GM23248 (cell line): ENCODE measurements at regions not wholly inside any gene's neighbourhood (a gene's known extent, or its start where the extent isn't known, plus 50 kb on each side); places are given as distances from the start of the nearest gene placed in this dataset.

Source experiments
- DNase-seq: peaks from one replicate; pipeline ENCODE4 v3.0.0-alpha.2; 2015
- H2AFZ ChIP-seq: fragments of 200-600 bp; sonication (generic); 2 replicates; pipeline ENCODE4 v1.6.1; 2016; ENCODE audit warnings: antibody characterized with exemption
- H3F3A ChIP-seq: fragments of 200-600 bp; sonication (generic); 2 replicates; pipeline ENCODE4 v1.6.1; 2016; ENCODE audit warnings: mild to moderate bottlenecking, antibody characterized with exemption, mixed run types; ENCODE audit not compliant: insufficient read depth
- H3K27ac ChIP-seq: fragments of 200-600 bp; sonication (generic); 2 replicates; pipeline ENCODE4 v1.5.1; 2016; ENCODE audit warnings: mild to moderate bottlenecking
- H3K27me3 ChIP-seq: fragments of 200-600 bp; sonication (generic); replicated peaks from 2 replicates; pipeline ENCODE4 v1.6.1; 2016; ENCODE audit warnings: mild to moderate bottlenecking; ENCODE audit not compliant: insufficient read depth
- H3K36me3 ChIP-seq: fragments of 200-600 bp; sonication (generic); 2 replicates; pipeline ENCODE4 v1.6.1; 2016; ENCODE audit warnings: low read depth, mild to moderate bottlenecking
- H3K4me1 ChIP-seq: fragments of 200-600 bp; sonication (generic); 2 replicates; pipeline ENCODE4 v1.6.1; 2016; ENCODE audit warnings: mild to moderate bottlenecking; ENCODE audit not compliant: insufficient read depth
- H3K4me2 ChIP-seq: fragments of 200-600 bp; sonication (generic); one replicate; pipeline ENCODE4 v1.6.1; 2016; ENCODE audit warnings: mild to moderate bottlenecking; ENCODE audit not compliant: unreplicated experiment
- H3K4me3 ChIP-seq: fragments of 200-600 bp; sonication (generic); 2 replicates; pipeline ENCODE4 v1.5.1; 2016; ENCODE audit warnings: mild to moderate bottlenecking
- H3K79me2 ChIP-seq: fragments of 200-600 bp; sonication (generic); 2 replicates; pipeline ENCODE4 v1.6.1; 2016; ENCODE audit warnings: mild to moderate bottlenecking; ENCODE audit not compliant: insufficient read depth
- H3K9ac ChIP-seq: fragments of 200-600 bp; sonication (generic); 2 replicates; pipeline ENCODE4 v1.6.1; 2016; ENCODE audit warnings: mild to moderate bottlenecking
- H3K9me2 ChIP-seq: fragments of 200-600 bp; sonication (generic); 2 replicates; pipeline ENCODE4 v1.6.1; 2016; ENCODE audit warnings: mixed run types, mild to moderate bottlenecking, moderate library complexity; ENCODE audit not compliant: insufficient read depth
- H3K9me3 ChIP-seq: fragments of 200-600 bp; sonication (generic); one replicate; pipeline ENCODE4 v1.6.1; 2017; ENCODE audit warnings: low read depth
- H4K20me1 ChIP-seq: fragments of 200-600 bp; sonication (generic); 2 replicates; pipeline ENCODE4 v1.6.0; 2016; ENCODE audit not compliant: insufficient read depth
- EZH2 ChIP-seq: fragments of 200-600 bp; sonication (generic); IDR thresholded peaks from 2 replicates; pipeline ENCODE4 v1.6.1; 2018; ENCODE audit warnings: antibody characterized with exemption, mild to moderate bottlenecking; ENCODE audit not compliant: insufficient read depth, poor library complexity, severe bottlenecking
- EZH2phosphoT487 ChIP-seq: fragments of 200-600 bp; sonication (generic); IDR thresholded peaks from 2 replicates; pipeline ENCODE4 v1.6.1; 2018; ENCODE audit warnings: antibody characterized with exemption, moderate library complexity, mild to moderate bottlenecking, low read depth; ENCODE audit not compliant: insufficient read depth
- WGBS, 2 experiments: methylation state at CpG; one replicate each; pipeline ENCODE4 v1.1.6; 2015 to 2017; ENCODE audit warnings: low lambda C conversion rate in 2 of 2, low coverage in 1 of 2; ENCODE audit errors: missing lambda C conversion rate in 2 of 2; 5-methylcytosine and 5-hydroxymethylcytosine counted together
- in situ Hi-C: fragments of 300-500 bp; cut with MboI; formaldehyde crosslinking; loops from 2 replicates; pipeline ENCODE4 v1.15.0; 2020

DNA sequence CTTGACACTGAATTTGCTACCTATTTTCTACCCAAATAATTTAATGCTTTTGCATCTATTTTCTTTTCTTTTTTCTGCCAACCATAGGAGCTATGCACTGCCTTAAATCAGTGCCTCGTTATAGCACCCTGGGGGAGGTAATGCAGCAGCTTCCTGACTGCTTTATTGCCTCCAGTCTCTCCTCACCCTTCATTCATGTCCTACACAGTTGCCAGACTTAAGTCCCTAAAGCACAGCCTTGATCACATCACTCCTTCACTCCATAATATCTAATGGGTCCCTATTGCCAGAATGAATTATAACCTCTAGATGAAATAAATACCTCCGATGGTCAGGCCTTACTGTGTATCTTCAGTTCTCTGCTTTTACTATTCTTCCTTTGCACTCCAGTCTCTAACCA, 211.2 kb upstream of the GLRA1 start:
- Histone ChIP-seq H3K9me3 (no peaks in the 10 kb centered on the region), H3K9me2 (no peaks in the 10 kb centered on the region), H3K36me3 (no peaks in the 10 kb centered on the region), H3K79me2 (no peaks in the 10 kb centered on the region), H3K4me2 (no peak overlapping the region), H3K27me3 (no peaks in the 10 kb centered on the region; the same call in 1 of the 2 replicates), H3K4me3 (no peak overlapping the region), H3K4me1 (no peaks in the 10 kb centered on the region), H3K9ac (no peak overlapping the region), H4K20me1 (no peaks in the 10 kb centered on the region), H3F3A (no peaks in the 10 kb centered on the region), H3K27ac (no peak overlapping the region), H2AFZ (no peak overlapping the region)
- DNase-seq, result no peak
- in situ Hi-C loops, result no loop called here
- TF ChIP-seq EZH2, result no peak
- TF ChIP-seq EZH2phosphoT487, result no peak
- WGBS, 2 experiments, result 2 to 5% methylated on average over 2 of the region's 2 CpGs

DNA sequence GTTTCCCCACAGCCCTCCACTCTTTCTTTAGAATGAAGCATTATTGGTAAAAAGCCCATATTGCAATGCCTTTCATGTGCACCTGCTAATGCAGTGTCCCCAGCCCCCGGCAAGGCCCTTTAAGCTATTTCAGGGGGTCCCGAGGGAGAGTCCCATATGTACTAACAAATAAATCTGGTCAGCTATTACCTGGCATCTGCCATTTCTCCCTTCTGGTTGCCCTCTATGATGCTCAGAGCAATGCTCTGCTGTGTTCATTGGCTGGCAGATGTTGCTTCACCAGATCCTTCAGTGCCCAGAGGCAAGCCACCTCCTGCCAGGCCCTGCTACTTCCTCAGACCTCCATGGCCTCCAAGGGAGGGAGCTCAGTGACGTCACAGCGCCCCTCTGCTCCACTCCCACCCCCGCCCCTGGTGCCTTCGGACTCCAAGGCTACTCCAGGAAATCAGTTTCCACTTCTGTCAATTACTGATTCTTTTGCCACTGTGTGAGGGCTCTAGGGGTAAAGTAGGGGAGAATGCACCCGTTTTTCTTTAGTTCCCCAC, 201.1 kb upstream of the GLRA1 start:
- H3K36me3 ChIP-seq, result no peaks in the 10 kb centered on the region
- H2AFZ ChIP-seq, result no peak overlapping the region
- TF ChIP-seq EZH2phosphoT487 (no peak), EZH2 (no peak)
- no peaks in the 10 kb centered on the region for H3K9me3 ChIP-seq
- no peak overlapping the region for H3K4me2 ChIP-seq
- H3K9ac ChIP-seq, result no peak overlapping the region
- no peaks in the 10 kb centered on the region for H3K79me2 ChIP-seq
- no peaks in the 10 kb centered on the region for H4K20me1 ChIP-seq
- WGBS, 2 experiments, result 0 to 3% methylated on average over 7 of the region's 7 CpGs
- no peak for DNase-seq
- in situ Hi-C loops, result no loop called here
- H3K4me3 ChIP-seq, result no peak overlapping the region
- no peaks in the 10 kb centered on the region for H3K4me1 ChIP-seq
- no peak overlapping the region for H3K27ac ChIP-seq
- no peaks in the 10 kb centered on the region for H3K9me2 ChIP-seq
- no peaks in the 10 kb centered on the region for H3K27me3 ChIP-seq
- no peaks in the 10 kb centered on the region for H3F3A ChIP-seq

DNA sequence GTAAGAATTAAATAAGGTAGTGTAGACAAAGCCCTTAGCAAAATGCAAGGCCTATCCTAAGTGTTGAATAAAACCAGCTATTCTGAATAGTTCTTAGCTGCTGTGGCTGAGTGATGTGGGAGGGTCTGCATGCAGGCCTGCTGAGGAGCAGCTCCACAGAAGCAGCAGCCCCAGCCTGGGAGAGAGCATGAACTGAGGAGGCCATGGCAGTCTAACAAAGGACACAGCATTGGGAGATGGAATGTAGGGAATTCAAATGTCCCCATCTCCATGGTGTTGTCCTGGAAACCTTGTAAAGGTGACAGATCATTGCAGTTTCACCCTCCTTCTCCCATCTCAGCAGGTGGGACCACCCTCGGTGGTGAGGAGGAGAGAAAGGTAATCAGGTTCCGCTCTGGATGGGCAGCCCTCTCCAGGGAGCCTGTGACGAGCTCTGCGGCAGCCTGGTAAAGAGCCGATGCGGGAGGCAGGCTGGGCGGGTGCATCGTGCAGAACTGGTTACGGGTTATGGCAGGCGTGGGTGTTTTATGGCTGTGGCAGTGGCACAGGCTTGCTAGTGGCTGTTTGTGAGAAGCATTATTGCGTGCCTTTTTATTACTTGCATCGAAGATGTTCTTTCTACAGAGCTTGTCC, 199.9 kb upstream of the GLRA1 start:
- H3K4me3 ChIP-seq, result no peak overlapping the region
- no peaks in the 10 kb centered on the region for H3K9me2 ChIP-seq
- no peak overlapping the region for H3K27ac ChIP-seq
- no peaks in the 10 kb centered on the region for H3K36me3 ChIP-seq
- no peak overlapping the region for H2AFZ ChIP-seq
- no peaks in the 10 kb centered on the region for H3K9me3 ChIP-seq
- no peaks in the 10 kb centered on the region for H3F3A ChIP-seq
- H3K4me2 ChIP-seq, result no peak overlapping the region
- in situ Hi-C loops, result no loop called here
- no peaks in the 10 kb centered on the region for H4K20me1 ChIP-seq
- WGBS, 2 experiments, result 31 to 34% methylated on average over 12 of the region's 12 CpGs
- H3K79me2 ChIP-seq, result no peaks in the 10 kb centered on the region
- no peaks in the 10 kb centered on the region for H3K27me3 ChIP-seq
- H3K4me1 ChIP-seq, result no peaks in the 10 kb centered on the region
- no peak for DNase-seq
- TF ChIP-seq EZH2 (no peak), EZH2phosphoT487 (no peak)
- H3K9ac ChIP-seq, result no peak overlapping the region

DNA sequence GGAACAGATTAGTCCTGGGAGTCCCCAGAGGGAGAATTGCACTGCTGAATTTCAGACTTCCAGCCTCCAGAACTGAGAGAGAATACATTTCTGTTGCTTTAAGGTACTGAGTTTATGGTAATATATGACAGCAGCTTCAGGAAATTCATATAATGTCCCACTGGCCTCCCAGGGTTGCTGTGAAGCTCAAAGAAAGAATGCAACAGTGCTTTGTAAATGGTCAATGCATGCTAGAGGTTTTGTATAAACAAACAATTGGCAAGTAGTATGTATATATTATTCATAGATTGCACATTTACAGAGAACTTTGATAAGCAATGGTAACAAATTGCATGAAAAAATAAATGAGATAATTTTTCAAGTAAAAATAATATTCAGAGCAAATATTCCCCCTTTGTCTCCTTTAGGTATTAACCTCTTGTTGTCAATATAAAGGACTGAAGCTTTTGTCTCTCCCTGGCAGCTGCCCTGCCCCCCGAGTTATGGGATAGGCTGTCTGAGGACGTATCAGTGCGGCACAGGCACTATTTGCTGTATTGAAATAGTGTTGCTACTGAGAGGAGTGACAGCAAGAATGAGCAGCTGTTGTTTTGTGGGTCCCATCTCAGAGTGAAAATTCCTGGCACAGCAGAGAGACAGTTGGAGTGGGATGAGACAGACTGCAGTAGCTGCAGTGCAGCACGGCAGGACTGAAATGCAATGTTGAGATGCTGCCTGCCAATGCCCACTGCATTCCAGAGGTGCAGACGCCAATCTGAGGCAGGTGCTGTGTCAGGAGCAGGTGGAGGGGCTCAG, 194.2 kb upstream of the GLRA1 start:
- Histone ChIP-seq H2AFZ (no peak overlapping the region), H3K27me3 (no peaks in the 10 kb centered on the region), H3F3A (no peaks in the 10 kb centered on the region), H3K79me2 (no peaks in the 10 kb centered on the region), H4K20me1 (no peaks in the 10 kb centered on the region), H3K4me1 (no peaks in the 10 kb centered on the region), H3K4me2 (no peak overlapping the region), H3K9me2 (no peaks in the 10 kb centered on the region), H3K4me3 (no peak overlapping the region), H3K9me3 (no peaks in the 10 kb centered on the region), H3K9ac (no peak overlapping the region), H3K27ac (no peak overlapping the region), H3K36me3 (no peaks in the 10 kb centered on the region)
- 5 to 13% methylated on average over 5 of the region's 5 CpGs for WGBS, 2 experiments
- no peak for TF ChIP-seq EZH2phosphoT487
- no peak for TF ChIP-seq EZH2
- no peak for DNase-seq
- in situ Hi-C loops, result no loop called here
